T-cell (primary cell): ENCODE measurements at regions not wholly inside any gene's neighbourhood (a gene's known extent, or its start where the extent isn't known, plus 50 kb on each side); places are given as distances from the start of the nearest gene placed in this dataset.

Experiments used
- ATAC-seq, 4 experiments: fragments of 200-7000 bp in 3 of 4; fragments of 150-1000 bp in 1 of 4; cut with Tn5 transposase; replicated peaks in 1 of 4; 1 replicate in 3 of 4; 2 replicates in 1 of 4; pipeline ENCODE4 v1.10.0; 2021; ENCODE audit warnings: moderate library complexity in 3 of 4, mild to moderate bottlenecking in 2 of 4, moderate number of reproducible peaks in 1 of 4
- CTCF ChIA-PET, 2 donors: fragments of 300-600 bp; sonication (Branson Sonifier 250); formaldehyde crosslinking; loops; one replicate each; lab custom pipeline; 2022; ENCODE audit warnings: antibody characterized with exemption in 2 of 2; lab: Charles Lee
- POLR2A ChIA-PET, 2 donors: fragments of 300-600 bp; sonication (Branson Sonifier 250); formaldehyde crosslinking; loops; one replicate each; lab custom pipeline; 2022; ENCODE audit warnings: antibody characterized with exemption in 2 of 2; lab: Charles Lee
- DNase-seq, 35 experiments: peaks; one replicate each; pipeline versions ENCODE4 v3.0.0 to v3.0.0-alpha.2; 2013 to 2023
- H3K27ac ChIP-seq: one replicate; pipeline ENCODE4 v1.5.1; 2013; ENCODE audit warnings: low read length
- H3K27me3 ChIP-seq, 2 experiments: replicated peaks in 1 of 2; 1 replicate in 1 of 2; 2 replicates in 1 of 2; pipeline versions ENCODE4 v1.6.1 to v1.7.0; 2013; ENCODE audit warnings: low read length in 1 of 2, mixed read lengths in 1 of 2; ENCODE audit not compliant: control insufficient read depth in 2 of 2, insufficient read depth in 2 of 2; ENCODE audit errors: extremely low read depth in 1 of 2
- H3K36me3 ChIP-seq, 2 donors: 1 replicate in 1 of 2; 2 replicates in 1 of 2; pipeline versions ENCODE4 v1.6.1 to v1.7.0; 2013; ENCODE audit warnings: low read length in 1 of 2; ENCODE audit not compliant: control insufficient read depth in 2 of 2, insufficient read depth in 1 of 2; ENCODE audit errors: extremely low read depth in 1 of 2
- H3K4me1 ChIP-seq, 2 experiments: 1 replicate in 1 of 2; 2 replicates in 1 of 2; pipeline versions ENCODE4 v1.6.1 to v1.7.0; 2013; ENCODE audit warnings: low read length in 2 of 2, mixed read lengths in 1 of 2; ENCODE audit not compliant: insufficient read depth in 2 of 2, control insufficient read depth in 1 of 2; ENCODE audit errors: extremely low read depth in 1 of 2
- H3K4me3 ChIP-seq, 2 donors: 1 replicate in 1 of 2; 2 replicates in 1 of 2; pipeline versions ENCODE4 v1.5.1 to v1.7.0; 2013; ENCODE audit warnings: mild to moderate bottlenecking in 2 of 2, low read length in 1 of 2, moderate library complexity in 1 of 2; ENCODE audit not compliant: control insufficient read depth in 1 of 2; ENCODE audit errors: extremely low read depth in 1 of 2
- H3K9me3 ChIP-seq: 2 replicates; pipeline ENCODE4 v1.7.0; 2013
- H3K27ac Mint-ChIP-seq, 2 donors: one replicate each; pipeline ENCODE4 v1.8.0; 2020 to 2021; ENCODE audit warnings: mild to moderate bottlenecking in 2 of 2, mixed read lengths in 2 of 2
- H3K27me3 Mint-ChIP-seq, 2 donors: one replicate each; pipeline ENCODE4 v1.8.0; 2021 to 2022; ENCODE audit warnings: mixed read lengths in 2 of 2
- H3K36me3 Mint-ChIP-seq: one replicate; pipeline ENCODE4 v1.8.0; 2021; ENCODE audit warnings: mixed read lengths
- H3K4me1 Mint-ChIP-seq, 3 donors: one replicate each; pipeline ENCODE4 v1.8.0; 2020 to 2022; ENCODE audit warnings: mixed read lengths in 3 of 3, mild to moderate bottlenecking in 1 of 3
- H3K4me3 Mint-ChIP-seq, 3 donors: one replicate each; pipeline ENCODE4 v1.8.0; 2020 to 2022; ENCODE audit warnings: mild to moderate bottlenecking in 3 of 3, mixed read lengths in 3 of 3, moderate library complexity in 3 of 3
- H3K9me3 Mint-ChIP-seq, 3 donors: one replicate each; pipeline ENCODE4 v1.8.0; 2020 to 2022; ENCODE audit warnings: mixed read lengths in 3 of 3
- WGBS: methylation state at CpG from one replicate; pipeline ENCODE4 v1.1.5; 2013; ENCODE audit warnings: missing lambda C conversion rate; ENCODE audit not compliant: insufficient coverage; 5-methylcytosine and 5-hydroxymethylcytosine counted together

GRCh38 chr3:90015688-90016356, 908.4 kb downstream of the EPHA3 start:
- Histone ChIP-seq H3K4me3 (no peak overlapping the region), H3K27me3 (no peaks in the 10 kb centered on the region), H3K9me3 (no peaks in the 10 kb centered on the region), H3K4me1 (no peaks in the 10 kb centered on the region), H3K27ac (no peak overlapping the region), H3K36me3 (no peaks in the 10 kb centered on the region)
- ChIA-PET CTCF (no interaction called here), POLR2A (no interaction called here)
- Mint-ChIP-seq H3K27ac (no peak overlapping the region), H3K27me3 (no peaks in the 10 kb centered on the region), H3K9me3 (peaks cover 7 to 11% (median 7%) of the 10 kb centered on the region in 3 donors), H3K4me1 (no peaks in the 10 kb centered on the region), H3K4me3 (no peak overlapping the region), H3K36me3 (peaks cover 3% of the 10 kb centered on the region)
- DNase-seq = no peak
- WGBS = 100% methylated on average over 2 of the region's 4 CpGs
- no peak for ATAC-seq

GRCh38 chr3:90016555-90016954, 909.1 kb downstream of the EPHA3 start:
- POLR2A ChIA-PET = no interaction called here
- no peaks in the 10 kb centered on the region for H3K4me1 Mint-ChIP-seq
- no peak overlapping the region for H3K27ac ChIP-seq
- no peaks in the 10 kb centered on the region for H3K27me3 ChIP-seq
- peaks cover 3% of the 10 kb centered on the region for H3K36me3 Mint-ChIP-seq
- H3K27ac Mint-ChIP-seq = no peak overlapping the region
- no CpG with 5 or more reads among the region's 4 CpGs for WGBS
- ATAC-seq (no peak), DNase-seq (no peak)
- H3K4me3 ChIP-seq = no peak overlapping the region
- no peaks in the 10 kb centered on the region for H3K9me3 ChIP-seq
- no peaks in the 10 kb centered on the region for H3K4me1 ChIP-seq
- CTCF ChIA-PET = no interaction called here
- no peak overlapping the region for H3K4me3 Mint-ChIP-seq
- H3K9me3 Mint-ChIP-seq = peaks cover 7 to 11% (median 8%) of the 10 kb centered on the region in 3 donors
- no peaks in the 10 kb centered on the region for H3K27me3 Mint-ChIP-seq
- no peaks in the 10 kb centered on the region for H3K36me3 ChIP-seq

- Histone ChIP-seq H3K27me3 (no peaks in the 10 kb centered on the region), H3K4me3 (no peak overlapping the region), H3K36me3 (no peaks in the 10 kb centered on the region), H3K27ac (no peak overlapping the region), H3K4me1 (no peaks in the 10 kb centered on the region), H3K9me3 (no peaks in the 10 kb centered on the region)
- CTCF ChIA-PET = interaction anchor here in 1 of 2 donors (0.5 kb wide), 1 partner anchor 396 kb away, joined by 6 read pairs; no protein-coding TSS in a partner anchor
- peaks cover 6 to 10% (median 9%) of the 10 kb centered on the region in 3 donors for H3K9me3 Mint-ChIP-seq
- no peaks in the 10 kb centered on the region for H3K27me3 Mint-ChIP-seq
- H3K4me1 Mint-ChIP-seq = no peaks in the 10 kb centered on the region
- H3K27ac Mint-ChIP-seq = no peak overlapping the region
- POLR2A ChIA-PET = no interaction called here
- no peak for ATAC-seq
- no peaks in the 10 kb centered on the region for H3K36me3 Mint-ChIP-seq
- H3K4me3 Mint-ChIP-seq = no peak overlapping the region
- no CpG with 5 or more reads among the region's 1 CpG for WGBS
- DNase-seq = no peak
These were observed 911.4 kb downstream of the EPHA3 start for GRCh38 chr3:90018779-90019178.

GRCh38 chr3:90025019-90025418, 917.6 kb downstream of the EPHA3 start:
- Histone ChIP-seq H3K36me3 (no peaks in the 10 kb centered on the region), H3K27ac (no peak overlapping the region), H3K4me3 (no peak overlapping the region), H3K4me1 (no peaks in the 10 kb centered on the region), H3K9me3 (no peaks in the 10 kb centered on the region), H3K27me3 (no peaks in the 10 kb centered on the region)
- ChIA-PET CTCF (no interaction called here), POLR2A (no interaction called here)
- Mint-ChIP-seq H3K36me3 (no peaks in the 10 kb centered on the region), H3K27me3 (no peaks in the 10 kb centered on the region), H3K4me1 (no peaks in the 10 kb centered on the region), H3K9me3 (peaks cover 16 to 26% (median 24%) of the 10 kb centered on the region in 3 donors), H3K27ac (no peak overlapping the region), H3K4me3 (no peak overlapping the region)
- DNase-seq = no peak
- 45% methylated on average over 1 of the region's 2 CpGs for WGBS
- no peak for ATAC-seq

- Mint-ChIP-seq H3K4me1 (no peaks in the 10 kb centered on the region), H3K4me3 (no peak overlapping the region), H3K27me3 (no peaks in the 10 kb centered on the region), H3K36me3 (no peaks in the 10 kb centered on the region), H3K9me3 (peaks cover 16 to 22% (median 21%) of the 10 kb centered on the region in 3 donors), H3K27ac (no peak overlapping the region)
- H3K27me3 ChIP-seq = no peaks in the 10 kb centered on the region
- CTCF ChIA-PET = no interaction called here
- H3K9me3 ChIP-seq = no peaks in the 10 kb centered on the region
- no peaks in the 10 kb centered on the region for H3K36me3 ChIP-seq
- DNase-seq (no peak), ATAC-seq (no peak)
- no CpG with 5 or more reads among the region's 2 CpGs for WGBS
- no peak overlapping the region for H3K4me3 ChIP-seq
- H3K4me1 ChIP-seq = no peaks in the 10 kb centered on the region
- POLR2A ChIA-PET = no interaction called here
- no peak overlapping the region for H3K27ac ChIP-seq
These were observed 919.0 kb downstream of the EPHA3 start for GRCh38 chr3:90026406-90026805.

- CTCF ChIA-PET = no interaction called here
- H3K9me3 Mint-ChIP-seq = peaks cover 11 to 25% (median 12%) of the 10 kb centered on the region in 3 donors
- H3K27ac ChIP-seq = no peak overlapping the region
- no peaks in the 10 kb centered on the region for H3K4me1 ChIP-seq
- no peaks in the 10 kb centered on the region for H3K27me3 ChIP-seq
- H3K9me3 ChIP-seq = no peaks in the 10 kb centered on the region
- POLR2A ChIA-PET = no interaction called here
- no peaks in the 10 kb centered on the region for H3K27me3 Mint-ChIP-seq
- H3K27ac Mint-ChIP-seq = no peak overlapping the region
- no peak for DNase-seq
- ATAC-seq = no peak
- H3K36me3 Mint-ChIP-seq = no peaks in the 10 kb centered on the region
- no peak overlapping the region for H3K4me3 ChIP-seq
- no peaks in the 10 kb centered on the region for H3K4me1 Mint-ChIP-seq
- H3K4me3 Mint-ChIP-seq = no peak overlapping the region
- no peaks in the 10 kb centered on the region for H3K36me3 ChIP-seq
These were observed 923.7 kb downstream of the EPHA3 start for GRCh38 chr3:90031121-90031520.
